PC-3 (cell line): ENCODE measurements at regions not wholly inside any gene's neighbourhood (a gene's known extent, or its start where the extent isn't known, plus 50 kb on each side); places are given as distances from the start of the nearest gene placed in this dataset.
"Not testable (repeated sequence)": the region's sequence is repeated elsewhere in the genome, so short reads cannot be mapped to it uniquely, and the experiment has no call there.

ENCODE experiments used
- ATAC-seq: fragments of 200-7000 bp; cut with Tn5 transposase; 2 replicates; pipeline ENCODE4 v1.9.1; 2020; ENCODE audit warnings: mild to moderate bottlenecking, moderate library complexity
- BruUV-seq: library from RNA; stranded (reverse); fragments of 400-500 nt; replicated peaks from 2 replicates; lab custom pipeline; 2021; lab: Mats Ljungman, UMichigan
- CTCF ChIA-PET: fragments of 300-600 bp; sonication (Branson Sonifier 250); formaldehyde crosslinking; loops from one replicate; lab custom pipeline; 2022; ENCODE audit warnings: antibody characterized with exemption; lab: Charles Lee
- POLR2A ChIA-PET: fragments of 300-600 bp; sonication (Branson Sonifier 250); formaldehyde crosslinking; loops from one replicate; lab custom pipeline; 2022; ENCODE audit warnings: antibody characterized with exemption; ENCODE audit not compliant: unreplicated experiment; lab: Charles Lee
- DNase-seq: peaks from one replicate; pipeline ENCODE4 v3.0.0-alpha.2; 2015
- H2AFZ ChIP-seq: fragments of 300-600 bp; sonication (generic); 2 replicates; pipeline ENCODE4 v1.6.0; 2016; ENCODE audit warnings: antibody characterized with exemption, low read length
- H3F3A ChIP-seq: fragments of 300-600 bp; sonication (generic); one replicate; pipeline ENCODE4 v1.6.0; 2017; ENCODE audit warnings: antibody characterized with exemption, low read length, control low read depth, mild to moderate bottlenecking; ENCODE audit not compliant: unreplicated experiment
- H3K27ac ChIP-seq: fragments of 300-600 bp; sonication (generic); 2 replicates; pipeline ENCODE4 v1.5.1; 2016; ENCODE audit warnings: mild to moderate bottlenecking, low read length
- H3K27me3 ChIP-seq: fragments of 300-600 bp; sonication (generic); 2 replicates; pipeline ENCODE4 v1.6.1; 2016; ENCODE audit warnings: low read length, mixed read lengths
- H3K36me3 ChIP-seq: fragments of 300-600 bp; sonication (generic); 2 replicates; pipeline ENCODE4 v1.6.1; 2016; ENCODE audit warnings: low read depth, mixed run types, low read length, mixed read lengths
- H3K4me1 ChIP-seq: fragments of 300-600 bp; sonication (generic); 2 replicates; pipeline ENCODE4 v1.5.1; 2016; ENCODE audit warnings: low read length; ENCODE audit not compliant: insufficient read depth
- H3K4me2 ChIP-seq: fragments of 300-600 bp; sonication (generic); 2 replicates; pipeline ENCODE4 v1.6.0; 2016; ENCODE audit warnings: low read length
- H3K4me3 ChIP-seq: fragments of 300-600 bp; sonication (generic); 2 replicates; pipeline ENCODE4 v1.5.1; 2016; ENCODE audit warnings: mild to moderate bottlenecking, low read length, mixed read lengths
- H3K79me2 ChIP-seq: fragments of 300-600 bp; sonication (generic); 2 replicates; pipeline ENCODE4 v1.6.1; 2017; ENCODE audit warnings: low read length, mixed read lengths
- H3K9ac ChIP-seq: fragments of 300-600 bp; sonication (generic); 2 replicates; pipeline ENCODE4 v1.6.0; 2016; ENCODE audit warnings: mild to moderate bottlenecking, low read length
- H3K9me2 ChIP-seq: fragments of 300-600 bp; sonication (generic); replicated peaks from 2 replicates; pipeline ENCODE4 v1.6.1; 2016; ENCODE audit warnings: mixed run types, low read length, mixed read lengths
- H3K9me3 ChIP-seq: fragments of 300-600 bp; sonication (generic); 2 replicates; pipeline ENCODE4 v1.6.1; 2016; ENCODE audit warnings: low read length, mixed read lengths
- H4K20me1 ChIP-seq: fragments of 300-600 bp; sonication (generic); 2 replicates; pipeline ENCODE4 v1.6.1; 2016; ENCODE audit warnings: low read length, mixed read lengths
- CTCF ChIP-seq: fragments of 300-600 bp; sonication (generic); conservative IDR thresholded peaks from 2 replicates; pipeline ENCODE4 v1.5.1; 2017; ENCODE audit warnings: antibody characterized with exemption, low read depth, mild to moderate bottlenecking, low read length
- EZH2 ChIP-seq: fragments of 300-600 bp; sonication (generic); IDR thresholded peaks from one replicate; pipeline ENCODE4 v1.6.1; 2017; ENCODE audit warnings: antibody characterized with exemption, mild to moderate bottlenecking, low read length; ENCODE audit not compliant: unreplicated experiment
- EZH2phosphoT487 ChIP-seq: fragments of 300-600 bp; sonication (generic); IDR thresholded peaks from 2 replicates; pipeline ENCODE4 v1.6.1; 2018; ENCODE audit warnings: mild to moderate bottlenecking, antibody characterized with exemption, low read length, borderline replicate concordance
- intact Hi-C: fragments of 100-400 bp; cut with micrococcal nuclease; formaldehyde crosslinking; loops from 2 replicates; pipeline ENCODE4 v1.9.0; 2023

DNA sequence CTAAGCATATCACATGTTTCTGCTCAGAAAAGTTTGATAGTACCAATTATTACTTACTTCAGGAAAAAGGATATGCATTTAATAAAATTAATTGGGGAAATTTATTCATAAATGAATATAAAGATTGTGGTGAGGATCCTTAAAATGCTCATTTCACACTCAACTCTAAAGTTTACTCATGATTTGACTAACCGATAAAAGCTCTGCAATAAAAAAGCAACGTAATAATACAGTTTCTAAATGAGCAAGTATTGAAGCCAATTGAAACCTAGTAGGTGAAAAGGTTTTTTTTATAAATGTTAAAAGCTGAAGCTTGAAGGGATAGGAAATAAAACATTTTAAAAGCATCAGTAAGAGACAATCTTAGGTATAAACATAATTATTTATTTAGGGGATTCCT is 308.3 kb upstream of the STEAP1 start:
- CTCF ChIA-PET = no interaction called here
- no peaks in the 10 kb centered on the region for H3K9me2 ChIP-seq
- H4K20me1 ChIP-seq = no peaks in the 10 kb centered on the region
- POLR2A ChIA-PET = no interaction called here
- no peaks in the 10 kb centered on the region for H3K79me2 ChIP-seq
- intact Hi-C loops = no loop called here
- TF ChIP-seq EZH2 (no peak), EZH2phosphoT487 (no peak), CTCF (no peak)
- H3K9me3 ChIP-seq = no peaks in the 10 kb centered on the region
- H2AFZ ChIP-seq = no peak overlapping the region
- no peaks in the 10 kb centered on the region for H3K27me3 ChIP-seq
- DNase-seq (no peak), ATAC-seq (no peak)
- no peak overlapping the region for H3K9ac ChIP-seq
- no TSS peak for BruUV-seq
- no peak overlapping the region for H3K4me3 ChIP-seq
- no peaks in the 10 kb centered on the region for H3F3A ChIP-seq
- no peak overlapping the region for H3K4me2 ChIP-seq
- no peaks in the 10 kb centered on the region for H3K36me3 ChIP-seq
- H3K27ac ChIP-seq = no peak overlapping the region
- H3K4me1 ChIP-seq = no peaks in the 10 kb centered on the region

DNA sequence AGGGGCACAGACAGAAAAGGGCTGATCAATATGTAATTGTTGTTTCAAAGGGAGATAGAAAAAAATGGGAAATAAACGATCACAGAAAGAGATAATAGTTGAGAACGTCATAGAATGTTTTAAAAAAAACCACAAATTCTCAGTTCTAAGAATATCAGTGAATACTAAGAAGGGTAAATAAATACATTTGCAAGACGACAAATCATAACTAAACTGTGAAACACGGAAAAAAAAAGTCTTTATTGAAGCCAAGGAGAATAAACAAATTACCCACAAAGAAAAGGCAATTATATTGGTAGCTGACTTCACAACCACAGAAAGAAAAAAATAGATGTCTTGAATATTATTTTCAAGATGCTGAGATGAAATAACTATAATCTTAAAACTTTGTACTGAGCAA is 305.2 kb upstream of the STEAP1 start:
- Histone ChIP-seq H3K36me3 (no peaks in the 10 kb centered on the region), H3K9me3 (no peaks in the 10 kb centered on the region), H3K4me3 (no peak overlapping the region), H3K9me2 (no peaks in the 10 kb centered on the region), H3K79me2 (no peaks in the 10 kb centered on the region), H3K4me2 (no peak overlapping the region), H3F3A (no peaks in the 10 kb centered on the region), H3K9ac (no peak overlapping the region), H2AFZ (no peak overlapping the region), H3K27ac (no peak overlapping the region), H3K27me3 (0 out of 2 replicates have a peak, but pooled peaks cover 3% of the 10 kb centered on the region), H3K4me1 (no peaks in the 10 kb centered on the region), H4K20me1 (no peaks in the 10 kb centered on the region)
- intact Hi-C loops = no loop called here
- no peak for DNase-seq
- TF ChIP-seq CTCF = no peak
- TF ChIP-seq EZH2phosphoT487 = no peak
- TF ChIP-seq EZH2 = no peak
- ATAC-seq = no peak
- ChIA-PET CTCF (no interaction called here), POLR2A (no interaction called here)
- BruUV-seq = no TSS peak

GRCh38 chr7:89857053-89857452 is 297.2 kb upstream of the STEAP1 start:
- H3K27ac ChIP-seq, H3K79me2 ChIP-seq, intact Hi-C loops, DNase-seq, H3K9me2 ChIP-seq, H3K4me1 ChIP-seq, H3K4me3 ChIP-seq, H3K9ac ChIP-seq, POLR2A ChIA-PET, CTCF ChIA-PET, H2AFZ ChIP-seq, ATAC-seq, H3K36me3 ChIP-seq, H3F3A ChIP-seq, H3K27me3 ChIP-seq, H3K4me2 ChIP-seq, H4K20me1 ChIP-seq, H3K9me3 ChIP-seq, BruUV-seq: not testable (repeated sequence)
